SH-SY5Y (cell line): ENCODE measurements at regions not wholly inside any gene's neighbourhood (a gene's known extent, or its start where the extent isn't known, plus 50 kb on each side); places are given as distances from the start of the nearest gene placed in this dataset.

Experiments used
- GATA2 ChIP-seq: IDR thresholded peaks from 2 replicates; pipeline ENCODE4 v1.6.1; 2011; ENCODE audit warnings: mild to moderate bottlenecking, low read depth, low read length
- GATA3 ChIP-seq: IDR thresholded peaks from 2 replicates; pipeline ENCODE4 v1.6.1; 2011; ENCODE audit warnings: low read depth, mild to moderate bottlenecking, low read length, moderate library complexity

- TF ChIP-seq GATA3: no peak
- no peak for TF ChIP-seq GATA2
Measured at GRCh38 chr18:42409005-42409404, 454.0 kb downstream of the PIK3C3 start.
